Muscle of leg (tissue), 3 donors: ENCODE measurements at regions not wholly inside any gene's neighbourhood (a gene's known extent, or its start where the extent isn't known, plus 50 kb on each side); places are given as distances from the start of the nearest gene placed in this dataset.
A peak's percentile ranks its signal among the peaks of the same experiment; 100 is the strongest.
"Not testable (repeated sequence)": the region's sequence is repeated elsewhere in the genome, so short reads cannot be mapped to it uniquely, and the experiment has no call there.

ENCODE experiments used
- DNase-seq: peaks from one replicate; pipeline ENCODE4 v3.0.0; 2013
- H3K27ac ChIP-seq: one replicate; pipeline ENCODE4 v1.5.1; 2013; ENCODE audit warnings: mild to moderate bottlenecking, low read length, control low read depth
- H3K27me3 ChIP-seq: one replicate; pipeline ENCODE4 v1.6.1; 2013; ENCODE audit warnings: low read length; ENCODE audit not compliant: control insufficient read depth, insufficient read depth
- H3K36me3 ChIP-seq: one replicate; pipeline ENCODE4 v1.6.1; 2013; ENCODE audit warnings: low read length; ENCODE audit not compliant: control insufficient read depth, insufficient read depth
- H3K4me1 ChIP-seq: one replicate; pipeline ENCODE4 v1.6.1; 2013; ENCODE audit warnings: low read length; ENCODE audit not compliant: control insufficient read depth, insufficient read depth
- H3K4me3 ChIP-seq: one replicate; pipeline ENCODE4 v1.5.1; 2013; ENCODE audit warnings: low read length, control low read depth
- H3K9me3 ChIP-seq: replicated peaks from 2 replicates; pipeline ENCODE4 v1.6.1; 2013; ENCODE audit warnings: low read depth, low read length; ENCODE audit not compliant: control insufficient read depth
- WGBS: methylation state at CpG from one replicate; pipeline ENCODE4 v1.1.5; 2013; ENCODE audit warnings: missing lambda C conversion rate; ENCODE audit not compliant: insufficient coverage; 5-methylcytosine and 5-hydroxymethylcytosine counted together

DNA sequence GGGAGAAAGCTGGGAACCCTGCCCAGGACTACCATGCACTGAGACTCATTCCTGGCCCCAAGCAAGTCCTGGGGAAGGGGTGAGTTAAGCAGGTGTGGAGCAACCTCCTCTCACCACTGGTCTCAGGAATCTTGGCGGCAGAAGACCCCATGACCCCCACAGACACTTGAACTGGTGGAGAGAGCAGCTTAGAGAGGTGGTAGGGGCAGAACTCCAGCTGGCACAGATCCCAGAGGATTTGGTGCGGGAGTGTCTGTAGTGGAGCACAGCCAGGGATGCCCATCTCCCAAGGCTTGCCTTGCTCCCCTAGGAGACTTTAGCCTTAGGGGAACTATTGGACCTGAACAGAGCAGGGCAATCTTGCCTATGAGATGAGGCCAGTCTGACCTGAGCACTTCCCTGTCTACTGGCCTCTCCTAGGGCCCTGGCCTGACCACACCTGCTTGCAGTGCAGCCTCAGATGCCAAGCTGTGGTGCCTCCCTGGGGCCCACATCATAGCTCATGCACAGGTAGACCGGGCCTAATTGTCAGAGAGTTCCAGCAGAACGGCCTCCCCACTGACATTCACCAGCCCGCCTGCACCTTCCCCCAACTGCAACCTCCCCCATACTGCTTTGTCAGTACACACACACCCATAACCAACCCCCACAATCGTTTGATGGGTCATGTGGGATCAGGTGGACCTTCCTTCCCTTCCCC lies 78.0 kb downstream of the NAA11 start:
- no peaks in the 10 kb centered on the region for H3K27me3 ChIP-seq
- DNase-seq, result no peak
- no peak overlapping the region for H3K4me3 ChIP-seq
- no peak overlapping the region for H3K27ac ChIP-seq
- 78% methylated on average over 5 of the region's 6 CpGs for WGBS
- no peaks in the 10 kb centered on the region for H3K36me3 ChIP-seq
- no peaks in the 10 kb centered on the region for H3K4me1 ChIP-seq
- H3K9me3 ChIP-seq, result no peaks in the 10 kb centered on the region

GRCh38 chr4:79245200-79245940 lies 80.5 kb downstream of the NAA11 start:
- H3K4me3 ChIP-seq, DNase-seq, H3K27ac ChIP-seq, H3K36me3 ChIP-seq, H3K27me3 ChIP-seq, H3K4me1 ChIP-seq, H3K9me3 ChIP-seq: not testable (repeated sequence)
- 85% methylated on average over 20 of the region's 44 CpGs for WGBS

- Histone ChIP-seq H3K27ac (no peak overlapping the region), H3K9me3 (no peaks in the 10 kb centered on the region), H3K4me1 (no peaks in the 10 kb centered on the region), H3K4me3 (no peak overlapping the region), H3K27me3 (no peaks in the 10 kb centered on the region), H3K36me3 (no peaks in the 10 kb centered on the region)
- DNase-seq, result no peak
- WGBS, result 31% methylated on average over 2 of the region's 3 CpGs
Observed at GRCh38 chr4:79241846-79242245, 84.0 kb downstream of the NAA11 start.

DNA sequence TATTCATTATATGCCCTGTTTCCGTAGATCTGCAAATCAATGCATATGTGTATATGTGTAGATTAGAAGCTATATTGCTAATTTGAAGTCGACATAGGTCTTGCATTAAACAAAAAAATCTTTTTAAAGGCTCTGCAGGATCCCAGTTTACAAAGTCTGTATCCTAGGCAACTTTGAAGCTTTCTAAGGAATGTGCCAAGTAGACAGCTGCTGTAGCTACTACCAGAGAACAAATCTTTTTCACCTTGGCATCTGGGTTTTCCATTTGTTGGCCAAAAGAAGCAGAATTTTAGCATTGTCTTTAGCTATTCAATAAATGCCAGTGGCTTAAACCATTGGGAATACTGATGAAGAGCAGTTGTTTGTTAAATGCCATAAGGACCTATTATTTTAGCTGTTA lies 88.0 kb downstream of the NAA11 start:
- Histone ChIP-seq H3K4me3 (no peak overlapping the region), H3K4me1 (no peaks in the 10 kb centered on the region), H3K27me3 (no peaks in the 10 kb centered on the region), H3K36me3 (no peaks in the 10 kb centered on the region), H3K9me3 (no peaks in the 10 kb centered on the region), H3K27ac (no peak overlapping the region)
- WGBS, result no CpG with 5 or more reads among the region's 2 CpGs
- DNase-seq, result peak; percentile 82

DNA sequence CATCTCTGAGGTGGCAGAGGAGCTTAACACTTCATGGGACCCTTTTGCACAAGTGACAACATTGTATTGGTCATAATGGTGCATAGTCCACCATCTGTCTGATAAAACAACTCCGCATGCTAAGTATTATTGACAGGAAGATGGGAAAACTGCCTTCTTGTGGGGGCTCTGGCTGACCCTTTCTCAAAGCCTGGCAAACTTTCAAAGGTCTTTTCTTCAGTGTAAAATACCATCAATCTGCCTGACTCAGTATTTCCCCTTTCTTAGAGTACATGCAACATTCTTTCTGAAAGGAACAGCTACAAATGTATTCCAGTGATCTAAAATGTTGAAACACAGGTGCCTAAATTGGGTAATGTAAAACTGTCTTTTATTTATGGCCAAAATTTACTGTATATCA lies 89.1 kb downstream of the NAA11 start:
- WGBS, result 100% methylated on average over 1 of the region's 1 CpG
- no peaks in the 10 kb centered on the region for H3K36me3 ChIP-seq
- no peak overlapping the region for H3K4me3 ChIP-seq
- H3K27ac ChIP-seq, result no peak overlapping the region
- H3K27me3 ChIP-seq, result no peaks in the 10 kb centered on the region
- no peak for DNase-seq
- no peaks in the 10 kb centered on the region for H3K9me3 ChIP-seq
- H3K4me1 ChIP-seq, result no peaks in the 10 kb centered on the region

GRCh38 chr4:79235095-79235494 lies 90.8 kb downstream of the NAA11 start:
- no peak overlapping the region for H3K4me3 ChIP-seq
- WGBS, result no CpG with 5 or more reads among the region's 4 CpGs
- H3K9me3 ChIP-seq, result no peaks in the 10 kb centered on the region
- no peaks in the 10 kb centered on the region for H3K36me3 ChIP-seq
- no peaks in the 10 kb centered on the region for H3K4me1 ChIP-seq
- no peak for DNase-seq
- H3K27me3 ChIP-seq, result no peaks in the 10 kb centered on the region
- no peak overlapping the region for H3K27ac ChIP-seq

GRCh38 chr4:79233820-79234219 lies 92.0 kb downstream of the NAA11 start:
- Histone ChIP-seq H3K36me3 (no peaks in the 10 kb centered on the region), H3K4me3 (no peak overlapping the region), H3K9me3 (no peaks in the 10 kb centered on the region), H3K27me3 (no peaks in the 10 kb centered on the region), H3K4me1 (no peaks in the 10 kb centered on the region), H3K27ac (no peak overlapping the region)
- DNase-seq, result no peak
- WGBS, result no CpG with 5 or more reads among the region's 2 CpGs

- no peaks in the 10 kb centered on the region for H3K27me3 ChIP-seq
- no peaks in the 10 kb centered on the region for H3K36me3 ChIP-seq
- H3K4me3 ChIP-seq, result no peak overlapping the region
- no peak overlapping the region for H3K27ac ChIP-seq
- H3K9me3 ChIP-seq, result no peaks in the 10 kb centered on the region
- H3K4me1 ChIP-seq, result no peaks in the 10 kb centered on the region
- DNase-seq, result peak; percentile 66
Observed at GRCh38 chr4:79232540-79232939, 93.3 kb downstream of the NAA11 start.

DNA sequence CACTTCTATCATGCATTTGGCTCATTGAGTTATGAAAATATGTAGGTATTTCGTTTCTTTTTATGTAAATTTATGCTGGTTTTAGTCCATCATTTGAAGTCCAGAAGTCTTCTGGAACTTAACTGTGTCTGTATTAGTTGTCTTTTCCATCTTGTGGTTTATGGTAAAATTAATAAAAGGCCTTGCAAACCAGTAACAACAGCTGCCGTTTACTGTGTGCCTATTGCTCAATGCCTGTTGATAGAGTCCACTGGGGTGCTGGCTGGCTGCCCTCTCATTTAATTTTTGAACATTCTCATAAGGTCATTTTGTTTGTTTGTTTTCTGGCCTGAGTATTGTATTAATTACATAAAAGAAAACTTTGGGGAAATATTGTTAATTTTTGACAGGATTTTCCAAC lies 98.0 kb downstream of the NAA11 start:
- Histone ChIP-seq H3K4me1 (no peaks in the 10 kb centered on the region), H3K9me3 (no peaks in the 10 kb centered on the region), H3K36me3 (no peaks in the 10 kb centered on the region), H3K4me3 (no peak overlapping the region), H3K27me3 (no peaks in the 10 kb centered on the region), H3K27ac (no peak overlapping the region)
- no CpG with 5 or more reads among the region's 2 CpGs for WGBS
- DNase-seq, result no peak

GRCh38 chr4:79225360-79225759 lies 100.5 kb downstream of the NAA11 start:
- DNase-seq, result peak; percentile 10
- 43% methylated on average over 2 of the region's 3 CpGs for WGBS
- H3K27ac ChIP-seq, result no peak overlapping the region
- no peaks in the 10 kb centered on the region for H3K4me1 ChIP-seq
- H3K36me3 ChIP-seq, result no peaks in the 10 kb centered on the region
- H3K9me3 ChIP-seq, result peaks cover 2% of the 10 kb centered on the region
- no peaks in the 10 kb centered on the region for H3K27me3 ChIP-seq
- no peak overlapping the region for H3K4me3 ChIP-seq
